Memory B cell (primary cell): ENCODE measurements at regions not wholly inside any gene's neighbourhood (a gene's known extent, or its start where the extent isn't known, plus 50 kb on each side); places are given as distances from the start of the nearest gene placed in this dataset.

Source experiments
- ATAC-seq: fragments of 150-1000 bp; cut with Tn5 transposase; 2 replicates; pipeline ENCODE4 v1.10.0; 2021; ENCODE audit warnings: low read depth, mild to moderate bottlenecking, moderate library complexity
- DNase-seq, 2 donors: peaks; one replicate each; pipeline ENCODE4 v3.0.0; 2022; ENCODE audit warnings: low spot score in 2 of 2
- H3K27ac Mint-ChIP-seq: one replicate; pipeline ENCODE4 v1.8.0; 2022; ENCODE audit warnings: mild to moderate bottlenecking, moderate library complexity, mixed read lengths
- H3K27me3 Mint-ChIP-seq: one replicate; pipeline ENCODE4 v1.8.0; 2022; ENCODE audit warnings: mixed read lengths
- H3K36me3 Mint-ChIP-seq: one replicate; pipeline ENCODE4 v1.8.0; 2022; ENCODE audit warnings: mild to moderate bottlenecking, mixed read lengths
- H3K4me1 Mint-ChIP-seq: one replicate; pipeline ENCODE4 v1.8.0; 2022; ENCODE audit warnings: mixed read lengths
- H3K4me3 Mint-ChIP-seq: one replicate; pipeline ENCODE4 v1.8.0; 2022; ENCODE audit warnings: mild to moderate bottlenecking, moderate library complexity, mixed read lengths
- H3K9me3 Mint-ChIP-seq: one replicate; pipeline ENCODE4 v1.8.0; 2022; ENCODE audit warnings: mixed read lengths

GRCh38 chr9:3773362-3774060 is 247.7 kb upstream of the RFX3 start:
- no peaks in the 10 kb centered on the region for H3K9me3 Mint-ChIP-seq
- no peak overlapping the region for H3K4me3 Mint-ChIP-seq
- ATAC-seq (no peak), DNase-seq (no peak)
- peaks cover 4% of the 10 kb centered on the region for H3K27me3 Mint-ChIP-seq
- H3K27ac Mint-ChIP-seq = no peak overlapping the region
- no peaks in the 10 kb centered on the region for H3K36me3 Mint-ChIP-seq
- no peaks in the 10 kb centered on the region for H3K4me1 Mint-ChIP-seq

DNA sequence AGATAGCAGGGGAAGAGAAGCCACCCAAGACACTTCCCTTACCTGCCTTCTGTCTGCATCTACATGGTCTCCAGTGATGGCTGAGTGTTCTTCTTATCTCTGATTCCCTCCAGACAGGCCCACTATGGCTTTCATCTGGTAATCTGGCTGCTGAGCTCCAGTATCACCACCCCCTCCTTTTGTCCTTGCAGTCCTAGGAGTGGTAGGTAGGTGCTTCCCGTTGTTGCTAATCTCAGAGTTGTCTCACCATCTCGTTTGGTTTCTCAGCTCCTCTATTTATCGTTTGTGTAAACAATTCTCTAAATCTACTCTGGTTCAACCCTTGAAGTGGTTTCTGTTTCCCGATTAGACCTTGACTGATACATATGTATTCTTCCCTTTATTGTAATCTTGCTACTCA is 243.8 kb upstream of the RFX3 start:
- no peak for DNase-seq
- H3K9me3 Mint-ChIP-seq = no peaks in the 10 kb centered on the region
- no peak for ATAC-seq
- H3K4me1 Mint-ChIP-seq = no peaks in the 10 kb centered on the region
- H3K27me3 Mint-ChIP-seq = peaks cover 15% of the 10 kb centered on the region
- no peaks in the 10 kb centered on the region for H3K36me3 Mint-ChIP-seq
- H3K27ac Mint-ChIP-seq = no peak overlapping the region
- H3K4me3 Mint-ChIP-seq = no peak overlapping the region

GRCh38 chr9:3768712-3769457 is 243.1 kb upstream of the RFX3 start:
- Mint-ChIP-seq H3K27me3 (peaks cover 15% of the 10 kb centered on the region), H3K9me3 (no peaks in the 10 kb centered on the region), H3K36me3 (no peaks in the 10 kb centered on the region), H3K27ac (no peak overlapping the region), H3K4me3 (no peak overlapping the region), H3K4me1 (no peaks in the 10 kb centered on the region)
- ATAC-seq (no peak), DNase-seq (no peak)

DNA sequence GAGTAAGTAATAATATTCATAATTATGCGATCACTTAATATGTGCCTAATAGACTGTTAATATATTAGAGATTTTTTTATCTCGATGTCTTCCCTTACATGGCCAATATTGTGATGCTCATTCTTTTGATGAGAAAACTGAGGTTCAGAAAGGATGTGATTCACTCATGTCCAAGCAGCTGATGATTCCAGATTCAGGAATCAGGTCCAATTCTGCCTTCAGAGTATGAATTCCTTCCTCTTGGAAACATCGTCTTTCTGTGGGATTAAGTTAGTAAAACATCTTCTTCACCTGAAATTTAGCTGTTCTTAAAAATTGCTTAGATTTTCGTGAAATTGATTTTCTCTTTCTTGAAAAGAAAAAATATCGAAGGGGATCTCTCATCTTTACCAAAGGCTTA is 242.5 kb upstream of the RFX3 start:
- Mint-ChIP-seq H3K4me3 (no peak overlapping the region), H3K9me3 (peaks cover 1% of the 10 kb centered on the region), H3K36me3 (no peaks in the 10 kb centered on the region), H3K27ac (no peak overlapping the region), H3K27me3 (peaks cover 15% of the 10 kb centered on the region), H3K4me1 (no peaks in the 10 kb centered on the region)
- DNase-seq = no peak
- no peak for ATAC-seq

GRCh38 chr9:3762076-3762475 is 236.3 kb upstream of the RFX3 start:
- ATAC-seq (no peak), DNase-seq (no peak)
- Mint-ChIP-seq H3K9me3 (peaks cover 7% of the 10 kb centered on the region), H3K4me1 (peaks cover 7% of the 10 kb centered on the region), H3K36me3 (peaks cover 3% of the 10 kb centered on the region), H3K27me3 (peaks cover 18% of the 10 kb centered on the region), H3K4me3 (no peak overlapping the region), H3K27ac (no peak overlapping the region)

GRCh38 chr9:3760031-3760430 is 234.2 kb upstream of the RFX3 start:
- Mint-ChIP-seq H3K9me3 (peaks cover 7% of the 10 kb centered on the region), H3K27me3 (peaks cover 9% of the 10 kb centered on the region), H3K4me3 (no peak overlapping the region), H3K4me1 (peaks cover 10% of the 10 kb centered on the region), H3K27ac (no peak overlapping the region), H3K36me3 (peaks cover 3% of the 10 kb centered on the region)
- DNase-seq (no peak), ATAC-seq (no peak)

- DNase-seq (no peak), ATAC-seq (no peak)
- Mint-ChIP-seq H3K36me3 (peaks cover 3% of the 10 kb centered on the region), H3K27me3 (peaks cover 9% of the 10 kb centered on the region), H3K27ac (no peak overlapping the region), H3K4me1 (peaks cover 10% of the 10 kb centered on the region), H3K9me3 (peaks cover 7% of the 10 kb centered on the region), H3K4me3 (no peak overlapping the region)
Measured at GRCh38 chr9:3758816-3759576, 233.2 kb upstream of the RFX3 start.

- DNase-seq (no peak), ATAC-seq (no peak)
- H3K9me3 Mint-ChIP-seq = peaks cover 4% of the 10 kb centered on the region
- H3K27ac Mint-ChIP-seq = no peak overlapping the region
- H3K36me3 Mint-ChIP-seq = peaks cover 3% of the 10 kb centered on the region
- peaks cover 10% of the 10 kb centered on the region for H3K4me1 Mint-ChIP-seq
- H3K4me3 Mint-ChIP-seq = no peak overlapping the region
- peaks cover 9% of the 10 kb centered on the region for H3K27me3 Mint-ChIP-seq
Measured at GRCh38 chr9:3756071-3756470, 230.3 kb upstream of the RFX3 start.

GRCh38 chr9:3751125-3751758 is 225.4 kb upstream of the RFX3 start:
- Mint-ChIP-seq H3K27me3 (peaks cover 3% of the 10 kb centered on the region), H3K9me3 (no peaks in the 10 kb centered on the region), H3K4me3 (no peak overlapping the region), H3K27ac (no peak overlapping the region), H3K36me3 (no peaks in the 10 kb centered on the region), H3K4me1 (peaks cover 2% of the 10 kb centered on the region)
- ATAC-seq (no peak), DNase-seq (no peak)

DNA sequence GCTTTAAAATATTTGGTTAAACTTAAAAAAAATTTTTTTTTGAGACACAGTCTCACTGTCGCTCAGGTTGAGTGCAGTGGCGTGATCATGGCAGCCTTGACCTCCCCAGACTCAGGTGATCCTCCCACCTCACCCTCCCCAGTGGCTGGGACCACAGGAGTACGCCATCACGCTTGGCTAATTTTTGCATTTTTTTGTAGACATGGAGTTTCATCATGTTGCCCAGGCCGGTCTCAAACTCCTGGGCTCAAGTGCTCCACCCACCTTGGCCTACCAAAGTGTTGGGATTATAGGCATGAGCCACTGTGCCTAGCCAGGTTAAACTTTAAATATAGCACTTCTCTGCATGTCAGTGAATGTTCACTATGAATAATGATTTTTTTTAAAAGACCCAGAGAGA is 224.5 kb upstream of the RFX3 start:
- H3K27ac Mint-ChIP-seq = no peak overlapping the region
- no peaks in the 10 kb centered on the region for H3K9me3 Mint-ChIP-seq
- no peaks in the 10 kb centered on the region for H3K4me1 Mint-ChIP-seq
- no peak for DNase-seq
- H3K27me3 Mint-ChIP-seq = peaks cover 4% of the 10 kb centered on the region
- no peak overlapping the region for H3K4me3 Mint-ChIP-seq
- no peak for ATAC-seq
- H3K36me3 Mint-ChIP-seq = no peaks in the 10 kb centered on the region

DNA sequence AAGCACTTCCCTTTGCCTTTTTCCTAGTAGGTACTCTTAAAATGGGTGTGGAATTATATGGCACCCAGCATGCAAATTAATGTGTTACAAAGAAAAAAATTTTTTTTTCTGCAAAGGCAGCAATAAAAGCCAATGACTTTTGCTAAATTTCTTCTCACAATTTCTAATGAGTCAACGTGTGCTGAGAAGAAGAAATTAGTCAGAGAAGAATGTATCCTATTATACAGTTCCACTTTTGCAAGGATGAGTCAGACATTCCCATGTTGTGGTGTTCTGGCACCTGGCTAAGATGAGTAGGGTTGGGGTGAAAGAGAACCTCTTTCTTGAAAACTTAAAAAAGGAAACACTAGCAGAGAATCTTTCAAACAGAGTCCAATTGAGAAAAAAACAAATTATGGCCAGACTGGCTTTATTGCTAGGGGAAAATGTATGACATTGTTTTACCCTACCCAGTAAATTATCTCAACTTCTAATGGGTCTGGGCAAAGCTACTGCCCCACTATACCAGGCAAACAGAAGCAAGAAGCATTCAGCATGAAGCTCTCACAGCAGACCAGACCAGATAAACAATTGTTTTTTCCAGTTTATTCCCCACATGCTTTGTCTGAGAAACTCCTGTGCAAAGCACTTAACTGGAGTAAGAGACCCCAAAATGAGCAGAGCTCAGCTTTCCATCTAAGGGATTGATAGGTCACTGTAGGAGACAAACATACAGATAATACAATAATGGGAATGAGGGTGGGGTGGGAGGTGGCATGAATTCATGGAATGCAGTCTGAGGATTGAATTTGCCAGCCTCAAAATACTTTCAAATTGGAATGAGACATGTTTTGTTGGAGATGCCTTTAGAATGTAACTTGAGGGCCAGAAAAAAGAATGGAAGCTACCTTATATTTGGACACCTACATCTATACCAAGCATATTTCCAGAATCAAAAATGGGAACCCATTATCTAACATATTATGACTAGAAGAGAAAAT is 220.8 kb upstream of the RFX3 start:
- no peak for DNase-seq
- no peak overlapping the region for H3K4me3 Mint-ChIP-seq
- no peaks in the 10 kb centered on the region for H3K9me3 Mint-ChIP-seq

DNA sequence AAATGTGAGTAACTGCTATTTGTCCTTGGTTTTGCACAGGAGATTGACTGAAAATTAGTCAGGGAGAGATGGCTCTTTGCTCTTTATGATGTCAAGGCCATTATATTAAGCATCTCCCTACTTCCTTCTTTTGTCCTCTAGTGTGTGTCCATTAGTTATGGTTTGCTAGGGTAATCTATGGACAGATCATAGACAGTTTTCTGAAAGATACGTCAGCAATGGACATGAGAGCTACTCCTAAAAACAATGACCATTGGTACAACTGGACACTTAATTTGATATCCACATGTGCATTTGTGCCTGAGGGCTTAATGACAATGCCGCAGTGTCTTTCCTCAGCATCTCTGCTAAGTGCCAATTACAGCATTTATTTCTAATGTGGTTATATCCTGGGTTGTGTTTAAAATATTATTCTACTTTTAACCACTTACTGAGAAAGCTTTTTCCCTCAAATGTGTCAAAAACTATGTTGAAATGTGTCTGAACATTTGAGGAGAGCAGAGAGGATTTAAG is 218.2 kb upstream of the RFX3 start:
- Mint-ChIP-seq H3K4me1 (no peaks in the 10 kb centered on the region), H3K27ac (no peak overlapping the region), H3K4me3 (no peak overlapping the region), H3K9me3 (no peaks in the 10 kb centered on the region), H3K36me3 (no peaks in the 10 kb centered on the region), H3K27me3 (peaks cover 12% of the 10 kb centered on the region)
- no peak for DNase-seq
- ATAC-seq = no peak

More for the DNA sequence above, 220.8 kb upstream of the RFX3 start:
- no peak for ATAC-seq
- Mint-ChIP-seq H3K27me3 (peaks cover 10% of the 10 kb centered on the region), H3K36me3 (no peaks in the 10 kb centered on the region), H3K4me1 (no peaks in the 10 kb centered on the region), H3K27ac (no peak overlapping the region)

GRCh38 chr9:3742586-3742985 is 216.8 kb upstream of the RFX3 start:
- no peaks in the 10 kb centered on the region for H3K36me3 Mint-ChIP-seq
- no peaks in the 10 kb centered on the region for H3K4me1 Mint-ChIP-seq
- H3K27ac Mint-ChIP-seq = no peak overlapping the region
- no peak for DNase-seq
- ATAC-seq = no peak
- H3K27me3 Mint-ChIP-seq = peaks cover 12% of the 10 kb centered on the region
- no peaks in the 10 kb centered on the region for H3K9me3 Mint-ChIP-seq
- no peak overlapping the region for H3K4me3 Mint-ChIP-seq
